Psoas muscle (tissue), 7 donors: ENCODE measurements at regions not wholly inside any gene's neighbourhood (a gene's known extent, or its start where the extent isn't known, plus 50 kb on each side); places are given as distances from the start of the nearest gene placed in this dataset.

Experiments used
- ATAC-seq, 4 donors: fragments of 200-7000 bp; cut with Tn5 transposase; one replicate each; pipeline ENCODE4 v1.9.1; 2020; ENCODE audit warnings: moderate library complexity in 3 of 4, mild to moderate bottlenecking in 2 of 4
- DNase-seq, 2 donors: peaks; one replicate each; pipeline ENCODE4 v3.0.0-alpha.2; 2020
- H3K27ac ChIP-seq: fragments of 200-600 bp; one replicate; pipeline ENCODE4 v1.8.0; 2022
- H3K27me3 ChIP-seq, 3 donors: fragments of 200-600 bp in 1 of 3; one replicate each; pipeline versions ENCODE4 v1.6.1 to v1.8.0; 2013 to 2022; ENCODE audit warnings: low read length in 2 of 3, mild to moderate bottlenecking in 2 of 3, moderate library complexity in 1 of 3; ENCODE audit not compliant: insufficient read depth in 3 of 3
- H3K36me3 ChIP-seq, 2 donors: fragments of 200-600 bp in 1 of 2; one replicate each; pipeline versions ENCODE4 v1.6.1 to v1.8.0; 2013 to 2022; ENCODE audit warnings: low read depth in 1 of 2, mild to moderate bottlenecking in 1 of 2, moderate library complexity in 1 of 2; ENCODE audit not compliant: insufficient read depth in 1 of 2
- H3K4me1 ChIP-seq: fragments of 200-600 bp; one replicate; pipeline ENCODE4 v1.8.0; 2022
- H3K4me3 ChIP-seq: fragments of 200-600 bp; one replicate; pipeline ENCODE4 v1.8.0; 2022; ENCODE audit warnings: mild to moderate bottlenecking
- H3K9me3 ChIP-seq: fragments of 200-600 bp; one replicate; pipeline ENCODE4 v1.8.0; 2022
- WGBS, 3 donors: extraction: QIAGEN DNeasy Blood & Tissue Kit; methylation state at CpG; one replicate each; pipeline versions ENCODE4 v1.1.6 to v1.1.7; 2013; 5-methylcytosine and 5-hydroxymethylcytosine counted together
- intact Hi-C, 2 donors: fragments of 100-400 bp; cut with DNase I; formaldehyde crosslinking; loops; one replicate each; pipeline versions ENCODE4 v1.11.0 to v1.14.2; 2022
- TF ChIP-seq, protein P1 (sequence below): fragments of 200-600 bp; IDR thresholded peaks from one replicate; pipeline ENCODE4 v1.8.0; 2022; ENCODE audit warnings: antibody characterized with exemption
- donor health status: healthy with polysubstance abuse.
- donor health status: DM: no; HTN: no; CAD: no; lungs with moderate emphysema.
- donor health status: Bipolar disorder and iron deficiency.
- donor health status: healthy.
- donor health status: DM: yes; HTN: yes; CAD: no.
- donor health status: DM: no; HTN: no; CAD: no.
- donor health status: DM: yes; HTN: yes; CAD: no.

DNA sequence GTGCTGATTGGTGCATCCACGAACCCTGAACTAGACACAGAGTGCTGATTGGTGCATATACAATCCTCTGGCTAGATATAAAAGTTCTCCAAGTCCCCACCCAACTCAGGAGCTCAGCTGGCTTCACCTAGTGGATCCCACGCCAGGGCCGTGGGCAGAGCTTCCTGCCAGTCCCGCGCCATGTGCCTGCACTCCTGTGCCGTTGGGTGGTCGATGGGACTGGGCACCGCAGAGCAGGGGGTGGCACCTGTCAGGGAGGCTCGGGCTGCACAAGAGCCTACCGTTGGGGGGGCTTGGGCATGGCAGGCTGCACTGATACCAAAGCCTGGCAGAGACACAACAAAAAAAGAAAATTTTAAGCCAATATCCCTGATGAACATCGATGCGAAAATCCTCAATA lies 185.4 kb upstream of the ASCC3 start:
- intact Hi-C loops = no loop called here
- H3K9me3 ChIP-seq = no peaks in the 10 kb centered on the region
- ATAC-seq (no peak), DNase-seq (no peak)
- WGBS, 3 donors = 87 to 91% (median 91%) methylated on average over 12 of the region's 12 CpGs
- H3K4me1 ChIP-seq = no peaks in the 10 kb centered on the region
- no peaks in the 10 kb centered on the region for H3K27me3 ChIP-seq
- H3K4me3 ChIP-seq = no peak overlapping the region
- H3K36me3 ChIP-seq = no peaks in the 10 kb centered on the region
- TF ChIP-seq, protein P1, sequence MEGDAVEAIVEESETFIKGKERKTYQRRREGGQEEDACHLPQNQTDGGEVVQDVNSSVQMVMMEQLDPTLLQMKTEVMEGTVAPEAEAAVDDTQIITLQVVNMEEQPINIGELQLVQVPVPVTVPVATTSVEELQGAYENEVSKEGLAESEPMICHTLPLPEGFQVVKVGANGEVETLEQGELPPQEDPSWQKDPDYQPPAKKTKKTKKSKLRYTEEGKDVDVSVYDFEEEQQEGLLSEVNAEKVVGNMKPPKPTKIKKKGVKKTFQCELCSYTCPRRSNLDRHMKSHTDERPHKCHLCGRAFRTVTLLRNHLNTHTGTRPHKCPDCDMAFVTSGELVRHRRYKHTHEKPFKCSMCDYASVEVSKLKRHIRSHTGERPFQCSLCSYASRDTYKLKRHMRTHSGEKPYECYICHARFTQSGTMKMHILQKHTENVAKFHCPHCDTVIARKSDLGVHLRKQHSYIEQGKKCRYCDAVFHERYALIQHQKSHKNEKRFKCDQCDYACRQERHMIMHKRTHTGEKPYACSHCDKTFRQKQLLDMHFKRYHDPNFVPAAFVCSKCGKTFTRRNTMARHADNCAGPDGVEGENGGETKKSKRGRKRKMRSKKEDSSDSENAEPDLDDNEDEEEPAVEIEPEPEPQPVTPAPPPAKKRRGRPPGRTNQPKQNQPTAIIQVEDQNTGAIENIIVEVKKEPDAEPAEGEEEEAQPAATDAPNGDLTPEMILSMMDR = no peak
- H3K27ac ChIP-seq = no peak overlapping the region

DNA sequence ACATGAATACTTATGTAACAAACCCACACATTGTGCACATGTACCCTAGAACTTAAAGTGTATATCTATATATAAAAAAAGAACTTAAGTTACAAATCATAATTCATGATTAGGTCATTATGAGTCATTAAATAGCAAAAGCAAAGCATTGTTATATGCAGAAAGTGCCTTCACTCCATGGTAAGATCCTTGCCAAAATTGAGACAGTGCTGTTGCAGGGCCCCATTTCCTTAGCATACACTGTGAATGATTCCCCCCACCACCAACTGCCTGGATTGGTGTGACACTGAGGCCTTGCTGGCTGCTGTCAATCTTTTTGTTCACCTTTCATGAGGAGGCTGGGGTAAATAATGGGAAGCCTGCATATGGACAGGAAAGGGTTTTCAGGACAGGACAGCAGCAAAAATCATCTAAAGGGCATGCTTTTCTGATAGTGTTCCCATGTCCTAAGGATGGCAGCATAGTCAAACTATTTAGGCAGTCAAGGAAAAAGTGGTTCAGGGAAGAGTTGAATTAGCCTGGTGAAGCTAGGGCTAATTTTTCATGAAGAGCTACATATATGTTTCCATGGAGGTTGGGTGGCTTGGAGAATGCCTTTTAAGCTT lies 188.2 kb upstream of the ASCC3 start:
- Histone ChIP-seq H3K27me3 (no peaks in the 10 kb centered on the region), H3K36me3 (no peaks in the 10 kb centered on the region), H3K27ac (no peak overlapping the region), H3K4me1 (no peaks in the 10 kb centered on the region), H3K9me3 (no peaks in the 10 kb centered on the region), H3K4me3 (no peak overlapping the region)
- DNase-seq = no peak
- no peak for ATAC-seq
- intact Hi-C loops = no loop called here
- TF ChIP-seq, protein P1 = no peak

DNA sequence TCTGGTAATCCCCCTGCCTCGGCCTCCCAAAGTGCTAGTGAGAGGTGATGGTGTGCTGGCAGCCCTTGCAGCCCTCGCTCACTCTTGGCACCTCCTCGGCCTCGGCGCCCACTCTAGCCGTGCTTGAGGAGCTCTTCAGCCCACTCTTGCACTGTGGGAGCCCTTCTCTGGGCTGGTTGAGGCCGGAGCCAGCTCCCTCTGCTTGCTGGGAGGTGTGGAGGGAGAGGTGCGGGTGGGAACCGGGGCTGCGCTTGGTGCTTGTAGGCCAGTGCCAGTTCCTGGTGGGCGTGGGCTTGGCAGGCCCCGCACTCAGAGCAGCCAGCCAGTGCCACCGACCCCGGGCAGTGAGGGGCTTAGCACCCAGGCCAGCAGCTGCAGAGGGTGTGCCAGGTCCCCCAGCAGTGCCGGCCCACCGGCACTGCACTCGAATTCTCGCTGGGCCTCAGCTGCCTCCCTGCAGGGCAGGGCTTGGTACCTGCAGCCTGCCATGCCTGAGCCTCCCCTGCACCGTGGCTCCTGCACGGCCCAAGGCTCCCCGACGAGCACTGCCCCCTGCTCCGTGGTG lies 189.0 kb upstream of the ASCC3 start:
- intact Hi-C loops = no loop called here
- Histone ChIP-seq H3K36me3 (no peaks in the 10 kb centered on the region), H3K27me3 (no peaks in the 10 kb centered on the region), H3K9me3 (no peaks in the 10 kb centered on the region), H3K27ac (no peak overlapping the region), H3K4me1 (no peaks in the 10 kb centered on the region), H3K4me3 (no peak overlapping the region)
- TF ChIP-seq, protein P1 = no peak
- DNase-seq (no peak), ATAC-seq (no peak)
- 88 to 97% (median 89%) methylated on average over 19 to 23 of the region's 23 CpGs for WGBS, 3 donors

DNA sequence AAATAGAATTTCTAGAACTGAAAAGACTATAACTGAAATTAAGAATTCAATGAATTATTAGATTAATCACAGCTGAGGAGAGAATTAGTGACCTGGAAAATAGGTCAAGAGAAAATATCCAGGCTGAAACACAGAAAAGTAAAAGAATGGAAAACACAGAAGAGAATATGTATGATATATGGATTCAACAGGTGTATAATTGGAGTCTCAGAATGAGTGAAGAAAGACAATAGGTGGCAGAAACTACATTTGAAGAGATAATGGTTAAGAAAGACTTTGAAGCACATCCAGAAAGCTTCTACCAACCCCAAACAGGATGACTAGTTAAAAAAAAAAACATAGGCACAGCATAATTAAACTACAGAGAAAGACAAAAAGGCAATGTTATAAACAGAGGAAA lies 196.2 kb upstream of the ASCC3 start:
- TF ChIP-seq, protein P1 = no peak
- Histone ChIP-seq H3K27ac (no peak overlapping the region), H3K36me3 (no peaks in the 10 kb centered on the region), H3K4me1 (no peaks in the 10 kb centered on the region), H3K4me3 (no peak overlapping the region), H3K27me3 (no peaks in the 10 kb centered on the region), H3K9me3 (no peaks in the 10 kb centered on the region)
- DNase-seq (no peak), ATAC-seq (no peak)
- intact Hi-C loops = no loop called here

DNA sequence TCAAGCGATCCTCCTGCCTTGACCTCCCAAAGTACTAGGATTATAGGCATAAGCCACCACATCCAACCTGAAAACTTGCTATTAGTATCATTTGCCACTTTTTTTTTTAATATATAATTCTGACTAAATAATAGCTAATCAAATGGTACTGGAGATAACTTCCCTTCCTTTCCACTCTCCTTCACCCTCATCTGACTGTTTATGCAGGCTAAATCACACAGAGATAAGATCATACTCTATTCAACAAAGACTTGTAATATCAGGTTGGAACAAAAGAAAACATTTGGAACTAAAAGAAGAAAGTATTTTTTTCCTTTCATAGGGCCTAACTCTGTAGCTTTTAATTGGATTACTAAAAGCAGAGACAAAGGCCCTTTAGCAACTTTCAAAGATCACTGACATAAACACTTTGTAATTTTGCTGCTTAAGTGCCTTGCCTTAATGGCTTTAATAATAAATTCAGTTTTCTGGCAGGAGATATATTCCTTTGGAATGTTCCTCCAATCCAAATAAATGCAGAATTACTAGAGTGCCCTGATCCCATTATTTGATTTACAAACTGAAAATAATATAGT lies 198.7 kb upstream of the ASCC3 start:
- H3K4me3 ChIP-seq = no peak overlapping the region
- no peaks in the 10 kb centered on the region for H3K4me1 ChIP-seq
- TF ChIP-seq, protein P1 = no peak
- DNase-seq (no peak), ATAC-seq (no peak)
- 85 to 100% (median 94%) methylated on average over 1 of the region's 1 CpG for WGBS, 3 donors
- no peaks in the 10 kb centered on the region for H3K27me3 ChIP-seq
- intact Hi-C loops = no loop called here
- H3K36me3 ChIP-seq = no peaks in the 10 kb centered on the region
- H3K27ac ChIP-seq = no peak overlapping the region
- H3K9me3 ChIP-seq = no peaks in the 10 kb centered on the region
